ENCODE measurements at regions not wholly inside any gene's neighbourhood (a gene's known extent, or its start where the extent isn't known, plus 50 kb on each side); places are given as distances from the start of the nearest gene placed in this dataset.
A peak's percentile ranks its signal among the peaks of the same experiment; 100 is the strongest.

GRCh38 chr7:20529260-20529659 is 86.2 kb upstream of the ABCB5 start:
- no peak overlapping the region for H3K27ac ChIP-seq
- no peaks in the 10 kb centered on the region for H3K27me3 ChIP-seq
- TF ChIP-seq POLR2A (IDR thresholded peaks at IDR 0.05), result no peak
- TF ChIP-seq CTCF (IDR thresholded peaks at IDR 0.05), result no peak
- H3K36me3 ChIP-seq, result no peaks in the 10 kb centered on the region
- H3K9me3 ChIP-seq, result no peaks in the 10 kb centered on the region
- H3K4me1 ChIP-seq, result peaks cover 0 to 8% (median 0%) of the 10 kb centered on the region in 3 donors
- 80% methylated on average over 1 of the region's 2 CpGs; no CpG with 5 or more reads in 1 of the 2 donors for WGBS, 2 donors
- intact Hi-C loops (cut with DNase I), result no loop called here
- no peak for DNase-seq
- H3K4me3 ChIP-seq, result no peak overlapping the region

GRCh38 chr7:20532890-20533289 is 82.6 kb upstream of the ABCB5 start:
- Histone ChIP-seq H3K4me3 (no peak overlapping the region), H3K4me1 (peaks cover 0 to 8% (median 0%) of the 10 kb centered on the region in 3 donors), H3K9me3 (no peaks in the 10 kb centered on the region), H3K27me3 (no peaks in the 10 kb centered on the region), H3K27ac (no peak overlapping the region), H3K36me3 (no peaks in the 10 kb centered on the region)
- no peak for TF ChIP-seq CTCF (IDR thresholded peaks at IDR 0.05)
- no peak for TF ChIP-seq POLR2A (IDR thresholded peaks at IDR 0.05)
- no peak for DNase-seq
- 29 to 48% methylated on average over 5 of the region's 5 CpGs for WGBS, 2 donors
- intact Hi-C loops (cut with DNase I), result no loop called here

GRCh38 chr7:20534543-20534942 is 80.9 kb upstream of the ABCB5 start:
- H3K27me3 ChIP-seq, result no peaks in the 10 kb centered on the region
- intact Hi-C loops (cut with DNase I), result no loop called here
- TF ChIP-seq POLR2A (IDR thresholded peaks at IDR 0.05) (no peak), CTCF (IDR thresholded peaks at IDR 0.05) (no peak)
- no peaks in the 10 kb centered on the region for H3K36me3 ChIP-seq
- DNase-seq, result no peak
- H3K4me3 ChIP-seq, result no peak overlapping the region
- no peak overlapping the region for H3K27ac ChIP-seq
- peaks cover 0 to 8% (median 0%) of the 10 kb centered on the region in 3 donors for H3K4me1 ChIP-seq
- no peaks in the 10 kb centered on the region for H3K9me3 ChIP-seq

GRCh38 chr7:20535541-20535940 is 79.9 kb upstream of the ABCB5 start:
- no peak for DNase-seq

GRCh38 chr7:20539201-20539600 is 76.3 kb upstream of the ABCB5 start:
- Histone ChIP-seq H3K4me3 (no peak overlapping the region), H3K4me1 (peaks cover 0 to 9% (median 5%) of the 10 kb centered on the region in 3 donors), H3K9me3 (no peaks in the 10 kb centered on the region), H3K27ac (no peak overlapping the region), H3K36me3 (no peaks in the 10 kb centered on the region), H3K27me3 (no peaks in the 10 kb centered on the region)
- TF ChIP-seq POLR2A (IDR thresholded peaks at IDR 0.05), result no peak
- peak in 1 of 6 experiments; percentile 20 for TF ChIP-seq CTCF (IDR thresholded peaks at IDR 0.05)
- intact Hi-C loops (cut with DNase I), result no loop called here
- no peak for DNase-seq
- WGBS, 2 donors, result 76 to 88% methylated on average over 4 of the region's 4 CpGs

More at GRCh38 chr7:20535541-20535940, 79.9 kb upstream of the ABCB5 start:
- Histone ChIP-seq H3K27me3 (no peaks in the 10 kb centered on the region), H3K36me3 (no peaks in the 10 kb centered on the region), H3K9me3 (no peaks in the 10 kb centered on the region), H3K4me3 (no peak overlapping the region), H3K27ac (no peak overlapping the region), H3K4me1 (peaks cover 0 to 8% (median 0%) of the 10 kb centered on the region in 3 donors)
- no peak for TF ChIP-seq CTCF (IDR thresholded peaks at IDR 0.05)
- intact Hi-C loops (cut with DNase I), result no loop called here
- 66 to 79% methylated on average over 3 of the region's 3 CpGs for WGBS, 2 donors

Measured in esophagus squamous epithelium (tissue), 5 donors.